Fibroblast of pulmonary artery (primary cell): ENCODE measurements at regions not wholly inside any gene's neighbourhood (a gene's known extent, or its start where the extent isn't known, plus 50 kb on each side); places are given as distances from the start of the nearest gene placed in this dataset.

ENCODE experiments used
- DNase-seq: peaks from one replicate; pipeline ENCODE4 v3.0.0-alpha.2; 2010; ENCODE audit warnings: low read depth
- H3K4me3 ChIP-seq: replicated peaks from 2 replicates; pipeline ENCODE4 v1.5.1; 2011; ENCODE audit warnings: low read depth, mild to moderate bottlenecking, control low read depth, low read length, moderate library complexity
- CTCF ChIP-seq: IDR thresholded peaks from 2 replicates; pipeline ENCODE4 v1.5.1; 2011; ENCODE audit warnings: mild to moderate bottlenecking, control low read depth, low read length, inconsistent platforms; ENCODE audit errors: missing control alignments

- DNase-seq: no peak
- H3K4me3 ChIP-seq: no peak overlapping the region
- TF ChIP-seq CTCF: no peak
These were observed 94.8 kb upstream of the PCDH18 start for GRCh38 chr4:137626942-137627738.

DNA sequence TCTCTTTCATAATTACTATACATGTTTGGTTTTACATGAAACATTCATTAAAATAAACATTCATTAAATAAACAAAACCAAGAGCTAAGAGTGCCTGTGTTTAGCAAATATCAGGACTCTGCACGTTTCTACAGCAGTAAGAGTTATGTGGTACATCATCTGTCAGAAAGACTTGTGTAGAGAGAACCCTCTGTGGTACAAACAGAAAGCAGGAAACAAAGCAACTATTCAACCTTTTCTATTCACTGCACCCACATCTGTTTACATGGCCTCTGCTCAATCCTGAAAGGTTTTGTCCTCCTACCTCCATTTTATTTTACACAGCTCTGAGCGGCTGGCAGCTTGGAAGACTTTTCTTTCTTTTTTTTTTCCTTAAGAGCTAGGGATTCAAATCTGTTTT, 90.7 kb upstream of the PCDH18 start:
- no peak for DNase-seq
- TF ChIP-seq CTCF: no peak
- H3K4me3 ChIP-seq: no peak overlapping the region

- no peak overlapping the region for H3K4me3 ChIP-seq
- no peak for TF ChIP-seq CTCF
These were observed 88.8 kb upstream of the PCDH18 start for GRCh38 chr4:137621056-137621455.

GRCh38 chr4:137614491-137614890, 82.2 kb upstream of the PCDH18 start:
- no peak for TF ChIP-seq CTCF
- no peak overlapping the region for H3K4me3 ChIP-seq
- DNase-seq: no peak

More at GRCh38 chr4:137621056-137621455, 88.8 kb upstream of the PCDH18 start:
- no peak for DNase-seq

- no peak overlapping the region for H3K4me3 ChIP-seq
- TF ChIP-seq CTCF: no peak
- DNase-seq: no peak
These were observed 79.9 kb upstream of the PCDH18 start for GRCh38 chr4:137611998-137612700.

DNA sequence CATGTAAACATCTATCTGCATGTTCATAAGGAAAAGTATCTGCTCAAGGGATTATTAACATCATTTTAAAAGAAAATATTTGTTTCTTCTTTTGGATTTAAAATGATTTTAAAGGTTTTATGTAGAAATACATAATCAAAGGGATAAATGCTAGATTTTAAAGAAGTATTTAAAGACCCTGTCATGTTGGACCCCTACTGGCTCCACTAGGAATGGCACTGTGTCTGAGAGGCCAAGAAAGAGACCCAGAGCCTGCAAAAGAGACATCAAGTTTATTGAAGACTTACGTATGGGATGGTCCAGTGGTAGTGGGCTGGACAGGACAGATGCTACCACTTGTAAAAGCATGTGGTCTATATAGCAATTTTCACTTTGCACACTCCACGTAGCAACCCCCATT, 78.7 kb upstream of the PCDH18 start:
- peak; percentile 31 for DNase-seq
- no peak overlapping the region for H3K4me3 ChIP-seq
- TF ChIP-seq CTCF: peak; percentile 61
